Upper lobe of right lung (tissue), 1 donor: ENCODE measurements at regions not wholly inside any gene's neighbourhood (a gene's known extent, or its start where the extent isn't known, plus 50 kb on each side); places are given as distances from the start of the nearest gene placed in this dataset.
A peak's percentile ranks its signal among the peaks of the same experiment; 100 is the strongest.

Experiments
- ATAC-seq: fragments of 200-7000 bp; cut with Tn5 transposase; one replicate; pipeline ENCODE4 v1.9.1; 2020; ENCODE audit warnings: mild to moderate bottlenecking, moderate library complexity
- DNase-seq: peaks from one replicate; pipeline ENCODE4 v3.0.0-alpha.2; 2020
- H3K27ac ChIP-seq: fragments of 200-600 bp; one replicate; pipeline ENCODE4 v1.8.0; 2022
- H3K27me3 ChIP-seq: fragments of 200-600 bp; one replicate; pipeline ENCODE4 v1.8.0; 2022; ENCODE audit warnings: mild to moderate bottlenecking
- H3K36me3 ChIP-seq: fragments of 200-600 bp; one replicate; pipeline ENCODE4 v1.8.0; 2022
- H3K4me1 ChIP-seq: fragments of 200-600 bp; one replicate; pipeline ENCODE4 v1.8.0; 2022
- H3K4me3 ChIP-seq: fragments of 200-600 bp; one replicate; pipeline ENCODE4 v1.8.0; 2022; ENCODE audit warnings: mild to moderate bottlenecking
- H3K9me3 ChIP-seq: fragments of 200-600 bp; one replicate; pipeline ENCODE4 v1.8.0; 2022
- intact Hi-C: fragments of 100-400 bp; cut with DNase I; formaldehyde crosslinking; loops from one replicate; pipeline ENCODE4 v1.11.0; 2022
- TF ChIP-seq, protein P1 (sequence below): fragments of 200-600 bp; IDR thresholded peaks from one replicate; pipeline ENCODE4 v1.8.0; 2022; ENCODE audit warnings: antibody characterized with exemption
- donor health status: DM: no; HTN: yes; CAD: no; lungs with severe emphysema.

DNA sequence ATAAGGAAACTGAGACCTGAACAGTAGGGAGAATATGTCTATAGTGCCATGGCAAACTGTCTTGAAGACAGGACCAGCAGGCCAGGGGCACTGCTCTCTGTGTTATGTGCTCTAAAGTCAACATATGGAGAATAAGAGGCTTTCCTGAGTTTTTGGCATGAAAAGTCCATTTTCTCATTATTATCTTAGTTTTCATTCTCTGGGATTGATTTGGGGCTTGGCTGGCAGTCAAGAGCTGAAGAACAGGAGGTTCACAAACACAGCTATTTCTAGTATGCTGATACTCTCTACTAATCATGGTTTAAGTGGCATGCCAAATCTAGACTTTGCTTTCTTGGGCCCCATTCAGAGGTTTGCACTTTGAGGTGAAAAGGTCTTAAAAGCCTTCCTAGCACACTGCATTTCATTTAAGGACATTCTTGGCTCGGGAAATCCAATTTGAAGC, 404.4 kb downstream of the ZNF608 start:
- ATAC-seq: peak; percentile 68
- peak overlapping the region; percentile 55 for H3K27ac ChIP-seq
- no peaks in the 10 kb centered on the region for H3K27me3 ChIP-seq
- H3K4me3 ChIP-seq: no peak overlapping the region
- DNase-seq: no peak
- H3K9me3 ChIP-seq: no peaks in the 10 kb centered on the region
- TF ChIP-seq, protein P1, sequence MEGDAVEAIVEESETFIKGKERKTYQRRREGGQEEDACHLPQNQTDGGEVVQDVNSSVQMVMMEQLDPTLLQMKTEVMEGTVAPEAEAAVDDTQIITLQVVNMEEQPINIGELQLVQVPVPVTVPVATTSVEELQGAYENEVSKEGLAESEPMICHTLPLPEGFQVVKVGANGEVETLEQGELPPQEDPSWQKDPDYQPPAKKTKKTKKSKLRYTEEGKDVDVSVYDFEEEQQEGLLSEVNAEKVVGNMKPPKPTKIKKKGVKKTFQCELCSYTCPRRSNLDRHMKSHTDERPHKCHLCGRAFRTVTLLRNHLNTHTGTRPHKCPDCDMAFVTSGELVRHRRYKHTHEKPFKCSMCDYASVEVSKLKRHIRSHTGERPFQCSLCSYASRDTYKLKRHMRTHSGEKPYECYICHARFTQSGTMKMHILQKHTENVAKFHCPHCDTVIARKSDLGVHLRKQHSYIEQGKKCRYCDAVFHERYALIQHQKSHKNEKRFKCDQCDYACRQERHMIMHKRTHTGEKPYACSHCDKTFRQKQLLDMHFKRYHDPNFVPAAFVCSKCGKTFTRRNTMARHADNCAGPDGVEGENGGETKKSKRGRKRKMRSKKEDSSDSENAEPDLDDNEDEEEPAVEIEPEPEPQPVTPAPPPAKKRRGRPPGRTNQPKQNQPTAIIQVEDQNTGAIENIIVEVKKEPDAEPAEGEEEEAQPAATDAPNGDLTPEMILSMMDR: no peak
- intact Hi-C loops: no loop called here
- peaks cover 25% of the 10 kb centered on the region for H3K4me1 ChIP-seq
- no peaks in the 10 kb centered on the region for H3K36me3 ChIP-seq

DNA sequence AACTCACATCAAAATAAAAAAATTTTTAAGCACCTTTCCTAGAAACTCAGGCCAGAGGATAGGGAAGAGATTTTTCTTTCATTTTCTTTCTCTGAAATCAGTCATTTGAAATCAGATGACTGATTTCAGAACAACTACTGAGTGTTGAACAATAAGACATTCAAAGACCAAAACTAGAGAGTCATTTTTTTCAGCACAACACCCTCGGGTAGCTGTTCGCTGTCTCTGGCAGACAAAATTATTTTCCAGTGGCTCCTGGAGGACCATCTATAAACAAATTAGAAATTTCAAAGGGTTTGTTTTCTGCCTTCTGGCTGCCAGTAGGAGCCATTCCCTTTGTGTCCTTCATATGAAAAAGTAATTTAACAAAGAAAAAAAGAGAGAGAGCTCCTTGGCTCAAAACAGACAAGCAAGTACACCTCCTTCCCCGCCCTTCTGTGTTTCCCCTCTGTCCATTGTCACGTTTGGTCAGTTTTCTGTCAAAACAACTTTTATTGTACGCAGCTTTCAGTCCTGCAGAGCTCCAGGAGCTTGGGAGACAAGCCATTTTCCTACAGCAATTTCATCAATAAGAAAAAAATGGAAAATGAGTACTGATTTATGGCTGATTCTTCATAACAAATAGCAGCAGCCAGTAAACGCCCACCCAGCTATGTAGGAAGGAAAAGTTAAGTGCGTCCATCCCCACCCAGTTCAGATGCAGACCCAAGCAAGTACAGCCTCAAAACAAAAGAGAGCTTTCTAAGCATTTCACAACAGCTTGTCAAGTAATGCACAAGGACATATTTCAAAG, 405.2 kb downstream of the ZNF608 start:
- ATAC-seq: peak; percentile 28

DNA sequence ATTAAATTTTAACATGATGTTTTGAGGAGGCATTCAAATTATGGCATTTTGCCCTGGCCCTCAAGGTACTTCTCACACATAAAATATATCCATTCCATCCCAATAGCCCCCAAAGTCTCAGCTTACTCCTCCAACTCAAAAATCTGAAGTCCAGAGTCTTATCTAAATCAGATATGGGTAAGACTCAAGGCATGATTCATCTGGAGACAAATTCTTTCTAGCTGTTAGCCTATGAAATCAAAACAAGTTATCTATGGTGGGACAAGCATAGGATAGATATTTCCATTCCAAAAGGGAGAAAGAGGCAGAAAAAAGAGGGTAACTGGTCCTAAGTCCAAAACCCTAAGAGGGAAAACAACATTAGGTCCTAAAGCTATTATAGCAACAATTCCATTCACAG, 408.4 kb downstream of the ZNF608 start:
- intact Hi-C loops: no loop called here

More for the DNA sequence above, 405.2 kb downstream of the ZNF608 start:
- TF ChIP-seq, protein P1: no peak
- peak overlapping the region; percentile 55 for H3K27ac ChIP-seq
- H3K27me3 ChIP-seq: no peaks in the 10 kb centered on the region
- no peak overlapping the region for H3K4me3 ChIP-seq
- no peaks in the 10 kb centered on the region for H3K9me3 ChIP-seq
- intact Hi-C loops: no loop called here
- no peak for DNase-seq
- H3K4me1 ChIP-seq: peaks cover 25% of the 10 kb centered on the region
- H3K36me3 ChIP-seq: no peaks in the 10 kb centered on the region

DNA sequence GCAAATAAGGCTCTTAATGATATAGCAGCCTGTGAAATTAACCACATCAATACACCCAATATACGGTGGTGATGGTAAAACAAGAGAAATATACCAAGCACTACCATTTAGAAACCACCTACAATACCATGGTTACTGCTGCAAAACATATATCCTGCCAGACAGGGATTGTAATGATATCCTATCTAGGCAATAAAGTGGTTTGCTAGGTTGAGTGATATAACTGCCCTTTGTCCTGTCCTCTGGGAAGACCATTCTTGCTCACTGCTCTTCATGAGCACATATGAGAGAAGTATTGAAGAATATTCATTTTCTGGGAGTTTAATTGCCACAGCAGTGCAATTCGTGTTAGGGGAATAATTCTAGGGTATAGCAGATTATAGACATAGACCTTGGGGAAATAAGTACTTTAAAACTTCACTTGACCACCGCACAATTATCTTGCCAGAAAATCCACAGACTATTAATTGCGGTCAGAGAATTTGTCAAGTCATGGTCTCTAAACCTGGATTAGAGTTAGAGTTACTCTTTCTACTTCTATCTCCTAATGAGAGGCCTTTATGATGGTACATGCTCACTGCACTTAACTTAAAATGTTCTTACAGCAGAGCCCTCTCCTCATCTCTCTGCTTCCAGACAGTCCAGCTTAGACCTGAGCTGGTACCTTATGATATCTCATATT, 413.0 kb downstream of the ZNF608 start:
- H3K9me3 ChIP-seq: peaks cover 5% of the 10 kb centered on the region
- no peaks in the 10 kb centered on the region for H3K36me3 ChIP-seq
- H3K4me1 ChIP-seq: no peaks in the 10 kb centered on the region
- intact Hi-C loops: no loop called here
- ATAC-seq (no peak), DNase-seq (no peak)
- no peak overlapping the region for H3K27ac ChIP-seq
- no peaks in the 10 kb centered on the region for H3K27me3 ChIP-seq
- H3K4me3 ChIP-seq: no peak overlapping the region
- TF ChIP-seq, protein P1: no peak

More for the DNA sequence above, 408.4 kb downstream of the ZNF608 start:
- Histone ChIP-seq H3K4me3 (no peak overlapping the region), H3K36me3 (no peaks in the 10 kb centered on the region), H3K27ac (no peak overlapping the region), H3K9me3 (no peaks in the 10 kb centered on the region), H3K4me1 (peaks cover 18% of the 10 kb centered on the region), H3K27me3 (no peaks in the 10 kb centered on the region)
- DNase-seq: no peak
- ATAC-seq: no peak
- TF ChIP-seq, protein P1: no peak

DNA sequence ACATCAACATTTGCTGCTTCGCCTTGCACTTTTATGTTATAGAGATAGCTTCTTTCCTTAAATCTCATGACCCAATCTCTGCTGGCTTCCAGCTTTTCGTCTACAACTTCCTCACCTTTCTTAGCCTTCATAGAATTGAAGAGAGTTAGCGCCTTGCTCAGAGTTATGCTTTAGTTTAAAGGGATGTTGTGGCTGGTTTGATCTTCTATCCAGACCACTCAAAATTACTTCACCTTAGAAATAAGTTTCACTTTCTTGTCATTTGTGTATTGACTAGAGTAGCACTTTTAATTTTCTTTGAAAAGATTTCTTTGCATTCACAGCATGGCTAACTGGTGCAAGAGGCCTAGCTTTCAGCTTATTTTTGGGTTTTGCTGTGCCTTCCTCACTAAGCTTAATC, 414.2 kb downstream of the ZNF608 start:
- Histone ChIP-seq H3K27ac (no peak overlapping the region), H3K4me1 (no peaks in the 10 kb centered on the region), H3K9me3 (peaks cover 5% of the 10 kb centered on the region), H3K27me3 (no peaks in the 10 kb centered on the region), H3K36me3 (no peaks in the 10 kb centered on the region), H3K4me3 (no peak overlapping the region)
- intact Hi-C loops: no loop called here
- ATAC-seq (no peak), DNase-seq (no peak)
- TF ChIP-seq, protein P1: no peak
